ENCODE measurements at regions not wholly inside any gene's neighbourhood (a gene's known extent, or its start where the extent isn't known, plus 50 kb on each side); places are given as distances from the start of the nearest gene placed in this dataset.

- no peak overlapping the region for H3K27ac ChIP-seq (replicated peaks; ENCODE audit: low read length)
- H3K14ac ChIP-seq (ENCODE audit: low read length) = no peak overlapping the region
- H2AK5ac ChIP-seq (ENCODE audit: low read depth, low read length) = no peak overlapping the region
- H3K27me3 ChIP-seq (ENCODE audit: control insufficient read depth in 3 of 3, insufficient read depth in 3 of 3, low read depth in 1 of 3, low read length in 3 of 3) = no peaks in the 10 kb centered on the region
- H3K9me3 ChIP-seq (replicated peaks in 1 of 2; ENCODE audit: control insufficient read depth in 2 of 2, insufficient read depth in 1 of 2, low read depth in 1 of 2, low read length in 2 of 2) = no peaks in the 10 kb centered on the region
- no peak overlapping the region for H2BK5ac ChIP-seq (ENCODE audit: low read length)
- no peaks in the 10 kb centered on the region for H3K79me1 ChIP-seq (ENCODE audit: low read depth, low read length)
- no peak overlapping the region for H2AFZ ChIP-seq (ENCODE audit: low read length)
- H3K4ac ChIP-seq (ENCODE audit: low read length) = no peak overlapping the region
- H3K4me1 ChIP-seq (ENCODE audit: control insufficient read depth in 2 of 2, insufficient read depth in 1 of 2, low read depth in 1 of 2, low read length in 2 of 2) = no peaks in the 10 kb centered on the region
- no peak overlapping the region for H4K91ac ChIP-seq (ENCODE audit: low read depth, low read length, poor library complexity)
- no peak overlapping the region for H4K8ac ChIP-seq (ENCODE audit: low read depth, low read length)
- H3K36me3 ChIP-seq (replicated peaks in 1 of 2; ENCODE audit: control insufficient read depth in 2 of 2, insufficient read depth in 2 of 2, low read length in 2 of 2) = no peaks in the 10 kb centered on the region
- no peak overlapping the region for H3K4me2 ChIP-seq (ENCODE audit: insufficient read depth, low read length, poor library complexity, severe bottlenecking)
- no peak overlapping the region for H2BK12ac ChIP-seq (ENCODE audit: low read length)
- DNase-seq (ENCODE audit: low spot score) = no peak
- H3K4me3 ChIP-seq (ENCODE audit: low read length in 2 of 2) = no peak overlapping the region
- no peak overlapping the region for H3K18ac ChIP-seq (ENCODE audit: low read length)
- H3K9ac ChIP-seq (ENCODE audit: low read depth, low read length, poor library complexity) = no peak overlapping the region
- no peak overlapping the region for H3K23ac ChIP-seq (ENCODE audit: low read depth, low read length, poor library complexity)
- H2BK120ac ChIP-seq (ENCODE audit: low read depth, low read length) = no peak overlapping the region
- H2BK15ac ChIP-seq (ENCODE audit: low read length) = no peak overlapping the region
- no CpG with 5 or more reads among the region's 3 CpGs for WGBS, 2 donors (ENCODE audit: extremely low coverage in 2 of 2, insufficient read length in 2 of 2, insufficient replicate concordance in 1 of 2)
Observed at GRCh38 chr2:228839421-228839876, 431.6 kb downstream of the PID1 start.

GRCh38 chr2:228838819-228839218 lies 432.3 kb downstream of the PID1 start:
- Histone ChIP-seq H3K18ac (ENCODE audit: low read length) (no peak overlapping the region), H3K4me1 (ENCODE audit: control insufficient read depth in 2 of 2, insufficient read depth in 1 of 2, low read depth in 1 of 2, low read length in 2 of 2) (no peaks in the 10 kb centered on the region), H3K4me3 (ENCODE audit: low read length in 2 of 2) (no peak overlapping the region), H2AK5ac (ENCODE audit: low read depth, low read length) (no peak overlapping the region), H3K4ac (ENCODE audit: low read length) (no peak overlapping the region), H2BK15ac (ENCODE audit: low read length) (no peak overlapping the region), H2AFZ (ENCODE audit: low read length) (no peak overlapping the region), H4K91ac (ENCODE audit: low read depth, low read length, poor library complexity) (no peak overlapping the region), H3K4me2 (ENCODE audit: insufficient read depth, low read length, poor library complexity, severe bottlenecking) (no peak overlapping the region), H3K27me3 (ENCODE audit: control insufficient read depth in 3 of 3, insufficient read depth in 3 of 3, low read depth in 1 of 3, low read length in 3 of 3) (no peaks in the 10 kb centered on the region), H2BK12ac (ENCODE audit: low read length) (no peak overlapping the region), H3K23ac (ENCODE audit: low read depth, low read length, poor library complexity) (no peak overlapping the region), H3K36me3 (replicated peaks in 1 of 2; ENCODE audit: control insufficient read depth in 2 of 2, insufficient read depth in 2 of 2, low read length in 2 of 2) (no peaks in the 10 kb centered on the region), H3K9me3 (replicated peaks in 1 of 2; ENCODE audit: control insufficient read depth in 2 of 2, insufficient read depth in 1 of 2, low read depth in 1 of 2, low read length in 2 of 2) (no peaks in the 10 kb centered on the region), H2BK5ac (ENCODE audit: low read length) (no peak overlapping the region), H2BK120ac (ENCODE audit: low read depth, low read length) (no peak overlapping the region), H3K79me1 (ENCODE audit: low read depth, low read length) (no peaks in the 10 kb centered on the region), H3K9ac (ENCODE audit: low read depth, low read length, poor library complexity) (no peak overlapping the region), H4K8ac (ENCODE audit: low read depth, low read length) (no peak overlapping the region), H3K14ac (ENCODE audit: low read length) (no peak overlapping the region), H3K27ac (replicated peaks; ENCODE audit: low read length) (no peak overlapping the region)
- WGBS, 2 donors (ENCODE audit: extremely low coverage in 2 of 2, insufficient read length in 2 of 2, insufficient replicate concordance in 1 of 2) = no CpG with 5 or more reads among the region's 4 CpGs
- DNase-seq (ENCODE audit: low spot score) = no peak

GRCh38 chr2:228828397-228828796 lies 442.7 kb downstream of the PID1 start:
- Histone ChIP-seq H3K4ac (ENCODE audit: low read length) (no peak overlapping the region), H2BK5ac (ENCODE audit: low read length) (no peak overlapping the region), H2BK15ac (ENCODE audit: low read length) (no peak overlapping the region), H3K18ac (ENCODE audit: low read length) (no peak overlapping the region), H3K9ac (ENCODE audit: low read depth, low read length, poor library complexity) (no peak overlapping the region), H2BK120ac (ENCODE audit: low read depth, low read length) (no peak overlapping the region), H2BK12ac (ENCODE audit: low read length) (no peak overlapping the region), H3K36me3 (replicated peaks in 1 of 2; ENCODE audit: control insufficient read depth in 2 of 2, insufficient read depth in 2 of 2, low read length in 2 of 2) (no peaks in the 10 kb centered on the region), H3K9me3 (replicated peaks in 1 of 2; ENCODE audit: control insufficient read depth in 2 of 2, insufficient read depth in 1 of 2, low read depth in 1 of 2, low read length in 2 of 2) (no peaks in the 10 kb centered on the region), H3K23ac (ENCODE audit: low read depth, low read length, poor library complexity) (no peak overlapping the region), H3K79me1 (ENCODE audit: low read depth, low read length) (no peaks in the 10 kb centered on the region), H2AK5ac (ENCODE audit: low read depth, low read length) (no peak overlapping the region), H3K4me1 (ENCODE audit: control insufficient read depth in 2 of 2, insufficient read depth in 1 of 2, low read depth in 1 of 2, low read length in 2 of 2) (peaks cover 0 to 1% of the 10 kb centered on the region in 2 donors), H3K4me2 (ENCODE audit: insufficient read depth, low read length, poor library complexity, severe bottlenecking) (no peak overlapping the region), H4K91ac (ENCODE audit: low read depth, low read length, poor library complexity) (no peak overlapping the region), H2AFZ (ENCODE audit: low read length) (no peak overlapping the region), H3K4me3 (ENCODE audit: low read length in 2 of 2) (no peak overlapping the region), H3K27ac (replicated peaks; ENCODE audit: low read length) (no peak overlapping the region), H4K8ac (ENCODE audit: low read depth, low read length) (no peak overlapping the region), H3K14ac (ENCODE audit: low read length) (no peak overlapping the region), H3K27me3 (ENCODE audit: control insufficient read depth in 3 of 3, insufficient read depth in 3 of 3, low read depth in 1 of 3, low read length in 3 of 3) (no peaks in the 10 kb centered on the region)
- WGBS, 2 donors (ENCODE audit: extremely low coverage in 2 of 2, insufficient read length in 2 of 2, insufficient replicate concordance in 1 of 2) = no CpG with 5 or more reads among the region's 2 CpGs
- no peak for DNase-seq (ENCODE audit: low spot score)

GRCh38 chr2:228827056-228827700 lies 443.9 kb downstream of the PID1 start:
- H2BK120ac ChIP-seq (ENCODE audit: low read depth, low read length) = no peak overlapping the region
- H3K18ac ChIP-seq (ENCODE audit: low read length) = no peak overlapping the region
- H2AK5ac ChIP-seq (ENCODE audit: low read depth, low read length) = no peak overlapping the region
- H4K91ac ChIP-seq (ENCODE audit: low read depth, low read length, poor library complexity) = no peak overlapping the region
- H3K4me1 ChIP-seq (ENCODE audit: control insufficient read depth in 2 of 2, insufficient read depth in 1 of 2, low read depth in 1 of 2, low read length in 2 of 2) = peaks cover 0 to 1% of the 10 kb centered on the region in 2 donors
- no peak overlapping the region for H3K4me3 ChIP-seq (ENCODE audit: low read length in 2 of 2)
- H3K9ac ChIP-seq (ENCODE audit: low read depth, low read length, poor library complexity) = no peak overlapping the region
- H3K79me1 ChIP-seq (ENCODE audit: low read depth, low read length) = no peaks in the 10 kb centered on the region
- H2BK12ac ChIP-seq (ENCODE audit: low read length) = no peak overlapping the region
- H2BK5ac ChIP-seq (ENCODE audit: low read length) = no peak overlapping the region
- no peaks in the 10 kb centered on the region for H3K27me3 ChIP-seq (ENCODE audit: control insufficient read depth in 3 of 3, insufficient read depth in 3 of 3, low read depth in 1 of 3, low read length in 3 of 3)
- no CpG with 5 or more reads among the region's 4 CpGs for WGBS, 2 donors (ENCODE audit: extremely low coverage in 2 of 2, insufficient read length in 2 of 2, insufficient replicate concordance in 1 of 2)
- no peak overlapping the region for H3K23ac ChIP-seq (ENCODE audit: low read depth, low read length, poor library complexity)
- H3K14ac ChIP-seq (ENCODE audit: low read length) = no peak overlapping the region
- no peaks in the 10 kb centered on the region for H3K36me3 ChIP-seq (replicated peaks in 1 of 2; ENCODE audit: control insufficient read depth in 2 of 2, insufficient read depth in 2 of 2, low read length in 2 of 2)
- no peak for DNase-seq (ENCODE audit: low spot score)
- H3K4ac ChIP-seq (ENCODE audit: low read length) = no peak overlapping the region
- H3K27ac ChIP-seq (replicated peaks; ENCODE audit: low read length) = no peak overlapping the region
- H3K9me3 ChIP-seq (replicated peaks in 1 of 2; ENCODE audit: control insufficient read depth in 2 of 2, insufficient read depth in 1 of 2, low read depth in 1 of 2, low read length in 2 of 2) = no peaks in the 10 kb centered on the region
- H2BK15ac ChIP-seq (ENCODE audit: low read length) = no peak overlapping the region
- H4K8ac ChIP-seq (ENCODE audit: low read depth, low read length) = no peak overlapping the region
- no peak overlapping the region for H3K4me2 ChIP-seq (ENCODE audit: insufficient read depth, low read length, poor library complexity, severe bottlenecking)
- H2AFZ ChIP-seq (ENCODE audit: low read length) = no peak overlapping the region

All from neuronal stem cell (in vitro differentiated cells).